Midbrain (tissue), 1 donor: ENCODE measurements at regions not wholly inside any gene's neighbourhood (a gene's known extent, or its start where the extent isn't known, plus 50 kb on each side); places are given as distances from the start of the nearest gene placed in this dataset.
"Not testable (repeated sequence)": the region's sequence is repeated elsewhere in the genome, so short reads cannot be mapped to it uniquely, and the experiment has no call there.

ENCODE experiments used
- DNase-seq: peaks from one replicate; lab custom pipeline; 2025; lab: John Stamatoyannopoulos, UW

GRCh38 chr15:23750179-23750578 is 63.1 kb upstream of the NDN start:
- DNase-seq = no peak

- no peak for DNase-seq
Measured at GRCh38 chr15:23750776-23751175, 63.7 kb upstream of the NDN start.

GRCh38 chr15:23753248-23753647 is 66.1 kb upstream of the NDN start:
- no peak for DNase-seq

- no peak for DNase-seq
Measured at GRCh38 chr15:23758891-23759290, 71.8 kb upstream of the NDN start.

GRCh38 chr15:23760024-23760423 is 72.9 kb upstream of the NDN start:
- DNase-seq = no peak

- no peak for DNase-seq
Measured at GRCh38 chr15:23761386-23761785, 74.3 kb upstream of the NDN start.

- no peak for DNase-seq
Measured at GRCh38 chr15:23762026-23762425, 74.9 kb upstream of the NDN start.

GRCh38 chr15:23763021-23763420 is 75.9 kb upstream of the NDN start:
- no peak for DNase-seq

GRCh38 chr15:23764306-23764705 is 77.2 kb upstream of the NDN start:
- no peak for DNase-seq

- no peak for DNase-seq
Measured at GRCh38 chr15:23764716-23765115, 77.6 kb upstream of the NDN start.

- not testable (repeated sequence) for DNase-seq
Measured at GRCh38 chr15:23766779-23767178, 79.7 kb upstream of the NDN start.

- no peak for DNase-seq
Measured at GRCh38 chr15:23773093-23773492, 86.0 kb upstream of the NDN start.

GRCh38 chr15:23787346-23788105 is 100.4 kb upstream of the NDN start:
- DNase-seq = no peak

- DNase-seq = no peak
Measured at GRCh38 chr15:23793191-23793680, 106.1 kb upstream of the NDN start.

GRCh38 chr15:23797747-23798446 is 110.8 kb upstream of the NDN start:
- no peak for DNase-seq

GRCh38 chr15:23801881-23802280 is 114.8 kb upstream of the NDN start:
- DNase-seq = no peak

GRCh38 chr15:23802896-23803435 is 115.9 kb upstream of the NDN start:
- not testable (repeated sequence) for DNase-seq

GRCh38 chr15:23806980-23807379 is 119.9 kb upstream of the NDN start:
- no peak for DNase-seq

- DNase-seq = no peak
Measured at GRCh38 chr15:23823508-23823907, 136.4 kb upstream of the NDN start.

GRCh38 chr15:23828786-23829185 is 141.7 kb upstream of the NDN start:
- no peak for DNase-seq

- no peak for DNase-seq
Measured at GRCh38 chr15:23835953-23836352, 148.8 kb upstream of the NDN start.

- DNase-seq = no peak
Measured at GRCh38 chr15:23839893-23840474, 152.9 kb upstream of the NDN start.

- no peak for DNase-seq
Measured at GRCh38 chr15:23846218-23846617, 159.1 kb upstream of the NDN start.
